HG03159 (cell line): ENCODE measurements at regions not wholly inside any gene's neighbourhood (a gene's known extent, or its start where the extent isn't known, plus 50 kb on each side); places are given as distances from the start of the nearest gene placed in this dataset.

Experiments used
- ATAC-seq: cut with Tn5 transposase; IDR thresholded peaks from one replicate; pipeline ENCODE4 v1.9.1; 2021; ENCODE audit warnings: mild to moderate bottlenecking, moderate library complexity; ENCODE audit not compliant: unreplicated experiment

- ATAC-seq = no peak
These were observed 101.5 kb upstream of the CSF3R start for GRCh38 chr1:36583980-36584782.

- ATAC-seq = no peak
These were observed 100.4 kb upstream of the CSF3R start for GRCh38 chr1:36583080-36583479.

GRCh38 chr1:36582066-36582755 is 99.5 kb upstream of the CSF3R start:
- ATAC-seq = no peak

GRCh38 chr1:36580524-36580923 is 97.8 kb upstream of the CSF3R start:
- ATAC-seq = no peak

GRCh38 chr1:36579039-36579438 is 96.3 kb upstream of the CSF3R start:
- ATAC-seq = no peak

GRCh38 chr1:36576551-36577110 is 93.9 kb upstream of the CSF3R start:
- ATAC-seq = no peak

- peak; percentile 54 for ATAC-seq
These were observed 93.4 kb upstream of the CSF3R start for GRCh38 chr1:36576118-36576517.

- no peak for ATAC-seq
These were observed 90.7 kb upstream of the CSF3R start for GRCh38 chr1:36573445-36573844.

GRCh38 chr1:36572906-36573305 is 90.2 kb upstream of the CSF3R start:
- no peak for ATAC-seq

- ATAC-seq = no peak
These were observed 89.5 kb upstream of the CSF3R start for GRCh38 chr1:36572142-36572715.

GRCh38 chr1:36571106-36571505 is 88.4 kb upstream of the CSF3R start:
- no peak for ATAC-seq

GRCh38 chr1:36570478-36571060 is 87.9 kb upstream of the CSF3R start:
- ATAC-seq = no peak

GRCh38 chr1:36570006-36570405 is 87.3 kb upstream of the CSF3R start:
- ATAC-seq = no peak

GRCh38 chr1:36567601-36568341 is 85.1 kb upstream of the CSF3R start:
- no peak for ATAC-seq

GRCh38 chr1:36565576-36566501 is 83.1 kb upstream of the CSF3R start:
- no peak for ATAC-seq

GRCh38 chr1:36562181-36562685 is 79.5 kb upstream of the CSF3R start:
- no peak for ATAC-seq

- ATAC-seq = no peak
These were observed 78.6 kb upstream of the CSF3R start for GRCh38 chr1:36561361-36561724.

- ATAC-seq = no peak
These were observed 78.1 kb upstream of the CSF3R start for GRCh38 chr1:36560621-36561360.

GRCh38 chr1:36560177-36560576 is 77.5 kb upstream of the CSF3R start:
- ATAC-seq = no peak
